Kidney epithelial cell (primary cell): ENCODE measurements at regions not wholly inside any gene's neighbourhood (a gene's known extent, or its start where the extent isn't known, plus 50 kb on each side); places are given as distances from the start of the nearest gene placed in this dataset.

Source experiments
- DNase-seq: peaks from one replicate; pipeline ENCODE4 v3.0.0-alpha.2; 2010; ENCODE audit warnings: low read depth
- H3K27me3 ChIP-seq: 2 replicates; pipeline ENCODE4 v1.6.0; 2011; ENCODE audit warnings: low read length; ENCODE audit not compliant: control insufficient read depth, insufficient read depth
- H3K36me3 ChIP-seq: 2 replicates; pipeline ENCODE4 v1.5.1; 2011; ENCODE audit warnings: low read length; ENCODE audit not compliant: control insufficient read depth, insufficient read depth
- H3K4me3 ChIP-seq: 2 replicates; pipeline ENCODE4 v1.5.1; 2011; ENCODE audit warnings: low read depth, mild to moderate bottlenecking, control low read depth, low read length
- CTCF ChIP-seq: IDR thresholded peaks from 2 replicates; pipeline ENCODE4 v1.5.1; 2011; ENCODE audit warnings: mild to moderate bottlenecking, moderate library complexity, low read length, control low read depth, inconsistent platforms; ENCODE audit not compliant: insufficient read depth, poor library complexity, severe bottlenecking

- Histone ChIP-seq H3K27me3 (no peaks in the 10 kb centered on the region), H3K4me3 (no peak overlapping the region), H3K36me3 (no peaks in the 10 kb centered on the region)
- no peak for TF ChIP-seq CTCF
- DNase-seq, result no peak
These were observed 148.7 kb upstream of the RASGEF1B start for GRCh38 chr4:81620442-81620841.

DNA sequence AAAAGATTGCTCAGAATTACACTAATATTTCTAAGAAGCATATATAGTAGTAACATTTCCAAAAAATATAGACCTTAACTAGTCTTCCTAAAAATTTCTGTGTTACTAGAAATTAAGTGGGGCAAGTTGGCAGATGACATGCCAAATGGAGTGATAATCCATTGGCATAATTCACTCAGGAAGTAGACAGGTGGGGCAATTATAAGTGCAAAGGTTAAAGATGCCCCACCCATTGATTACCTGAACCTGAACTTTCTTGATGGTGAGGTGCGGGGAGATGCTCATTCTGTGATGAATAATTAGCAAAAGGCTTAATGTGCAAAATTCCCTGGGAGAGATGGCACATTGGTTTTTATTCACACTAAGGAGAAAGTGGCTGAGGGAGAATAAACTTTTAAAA lies 145.8 kb upstream of the RASGEF1B start:
- Histone ChIP-seq H3K27me3 (no peaks in the 10 kb centered on the region), H3K4me3 (no peak overlapping the region), H3K36me3 (no peaks in the 10 kb centered on the region)
- no peak for TF ChIP-seq CTCF
- DNase-seq, result no peak

- DNase-seq, result no peak
- no peak overlapping the region for H3K4me3 ChIP-seq
- TF ChIP-seq CTCF, result no peak
- no peaks in the 10 kb centered on the region for H3K27me3 ChIP-seq
- no peaks in the 10 kb centered on the region for H3K36me3 ChIP-seq
These were observed 139.5 kb upstream of the RASGEF1B start for GRCh38 chr4:81611221-81611620.

GRCh38 chr4:81609844-81610243 lies 138.1 kb upstream of the RASGEF1B start:
- TF ChIP-seq CTCF, result no peak
- H3K36me3 ChIP-seq, result no peaks in the 10 kb centered on the region
- H3K4me3 ChIP-seq, result no peak overlapping the region

DNA sequence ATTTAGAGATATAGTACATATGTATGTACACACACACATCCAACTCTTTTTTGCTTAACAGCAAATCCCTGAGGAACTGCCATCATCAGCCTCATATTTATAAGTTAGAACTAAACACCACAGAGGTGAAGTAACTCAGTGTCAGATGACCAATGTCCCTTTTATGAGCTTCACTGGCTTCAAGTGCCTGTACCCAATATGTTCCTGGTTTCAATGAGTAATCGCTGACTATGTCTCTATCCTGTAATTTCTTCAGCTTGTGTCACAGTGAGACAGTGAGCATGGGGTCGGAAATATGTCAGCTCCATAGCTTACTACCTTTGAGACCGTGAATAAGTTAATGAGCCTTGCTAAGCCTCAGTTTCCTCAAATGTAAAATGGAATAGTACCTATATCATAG lies 136.2 kb upstream of the RASGEF1B start:
- DNase-seq, result peak; percentile 56
- no peak for TF ChIP-seq CTCF
- Histone ChIP-seq H3K4me3 (no peak overlapping the region), H3K36me3 (no peaks in the 10 kb centered on the region), H3K27me3 (no peaks in the 10 kb centered on the region)

More at GRCh38 chr4:81609844-81610243, 138.1 kb upstream of the RASGEF1B start:
- DNase-seq, result no peak
- H3K27me3 ChIP-seq, result no peaks in the 10 kb centered on the region

- Histone ChIP-seq H3K36me3 (no peaks in the 10 kb centered on the region), H3K4me3 (no peak overlapping the region), H3K27me3 (no peaks in the 10 kb centered on the region)
- DNase-seq, result no peak
- no peak for TF ChIP-seq CTCF
These were observed 135.2 kb upstream of the RASGEF1B start for GRCh38 chr4:81606801-81607501.
